OCI-LY1 (cell line): ENCODE measurements at regions not wholly inside any gene's neighbourhood (a gene's known extent, or its start where the extent isn't known, plus 50 kb on each side); places are given as distances from the start of the nearest gene placed in this dataset.

ENCODE experiments used
- H2AFZ ChIP-seq: fragments of 200-600 bp; sonication (generic), shearing (Covaris generic); 2 replicates; pipeline ENCODE4 v1.6.0; 2014; ENCODE audit warnings: antibody characterized with exemption, mild to moderate bottlenecking, low read length
- H3F3A ChIP-seq: fragments of 200-600 bp; sonication (generic), shearing (Covaris generic); 2 replicates; pipeline ENCODE4 v1.6.0; 2014; ENCODE audit warnings: mild to moderate bottlenecking, antibody characterized with exemption, low read length, moderate library complexity; ENCODE audit not compliant: insufficient read depth
- H3K27ac ChIP-seq: fragments of 200-600 bp; sonication (generic); 2 replicates; pipeline ENCODE4 v1.5.1; 2014; ENCODE audit warnings: low read length, mixed run types, mild to moderate bottlenecking, low read depth; ENCODE audit not compliant: poor library complexity, severe bottlenecking
- H3K27me3 ChIP-seq: fragments of 200-600 bp; sonication (generic); 2 replicates; pipeline ENCODE4 v1.6.0; 2014; ENCODE audit warnings: antibody characterized with exemption, mild to moderate bottlenecking, low read length, moderate library complexity; ENCODE audit not compliant: insufficient read depth
- H3K36me3 ChIP-seq: fragments of 200-600 bp; sonication (generic); 2 replicates; pipeline ENCODE4 v1.6.1; 2014; ENCODE audit warnings: mild to moderate bottlenecking, antibody characterized with exemption, low read length, moderate library complexity, mixed read lengths; ENCODE audit not compliant: insufficient read depth
- H3K4me1 ChIP-seq: fragments of 200-600 bp; sonication (generic); 2 replicates; pipeline ENCODE4 v1.5.1; 2014; ENCODE audit warnings: mild to moderate bottlenecking, low read length, moderate library complexity; ENCODE audit not compliant: insufficient read depth, severe bottlenecking
- H3K4me2 ChIP-seq: fragments of 200-600 bp; sonication (generic), shearing (Covaris generic); 2 replicates; pipeline ENCODE4 v1.6.1; 2014; ENCODE audit warnings: low read length
- H3K4me3 ChIP-seq: fragments of 200-600 bp; sonication (generic); 2 replicates; pipeline ENCODE4 v1.5.1; 2014; ENCODE audit warnings: low read length, low read depth, mild to moderate bottlenecking, mixed read lengths; ENCODE audit not compliant: poor library complexity, severe bottlenecking
- H3K79me2 ChIP-seq: fragments of 200-600 bp; shearing (Covaris generic); 2 replicates; pipeline ENCODE4 v1.6.1; 2016; ENCODE audit warnings: mixed run types, low read length, mixed read lengths; ENCODE audit not compliant: insufficient read depth
- H3K9ac ChIP-seq: fragments of 200-600 bp; sonication (generic), shearing (Covaris generic); 2 replicates; pipeline ENCODE4 v1.6.1; 2014; ENCODE audit warnings: mild to moderate bottlenecking, low read length, mixed read lengths
- H3K9me2 ChIP-seq: fragments of 200-600 bp; sonication (generic), shearing (Covaris generic); 2 replicates; pipeline ENCODE4 v1.6.1; 2014; ENCODE audit warnings: low read depth, mild to moderate bottlenecking, low read length, mixed read lengths
- H3K9me3 ChIP-seq: fragments of 200-600 bp; shearing (Covaris generic); 2 replicates; pipeline ENCODE4 v1.6.1; 2014; ENCODE audit warnings: low read length, mixed read lengths
- H4K20me1 ChIP-seq: fragments of 200-600 bp; sonication (generic), shearing (Covaris generic); 2 replicates; pipeline ENCODE4 v1.6.0; 2016; ENCODE audit warnings: mild to moderate bottlenecking, low read length; ENCODE audit not compliant: insufficient read depth
- EZH2 ChIP-seq: fragments of 200-600 bp; sonication (generic), shearing (Covaris generic); IDR thresholded peaks from 2 replicates; pipeline ENCODE4 v1.8.0; 2017; ENCODE audit warnings: borderline replicate concordance, mixed run types, mild to moderate bottlenecking, antibody characterized with exemption, low read length, moderate library complexity, mixed read lengths
- TF ChIP-seq, protein P1 (sequence below): fragments of 200-600 bp; sonication (generic), shearing (Covaris generic); IDR thresholded peaks from 2 replicates; pipeline ENCODE4 v1.5.1; 2017; ENCODE audit warnings: mild to moderate bottlenecking, antibody characterized with exemption, low read length, moderate library complexity, mixed read lengths

DNA sequence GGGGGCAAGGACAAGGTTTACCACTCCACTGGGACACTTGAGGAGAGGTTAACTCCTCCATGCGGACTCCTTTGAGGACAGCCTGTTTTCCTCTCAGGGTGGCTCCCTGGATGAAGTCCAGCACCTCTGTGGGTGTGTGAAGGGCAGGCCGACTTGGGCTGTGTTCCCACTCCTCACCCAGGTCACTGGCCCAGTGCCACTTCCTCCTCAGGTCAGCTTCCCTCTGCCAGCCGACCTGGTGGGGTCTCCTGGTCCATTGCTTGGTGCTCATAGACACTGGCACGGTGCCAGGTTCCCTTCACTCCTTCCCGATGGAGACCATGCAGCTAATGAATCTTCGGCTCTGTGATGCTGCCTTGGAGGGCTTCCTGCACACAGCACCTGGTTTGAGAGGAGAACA is 146.4 kb upstream of the RTL1 start:
- no peaks in the 10 kb centered on the region for H3F3A ChIP-seq
- H3K4me3 ChIP-seq = no peak overlapping the region
- no peaks in the 10 kb centered on the region for H3K79me2 ChIP-seq
- H4K20me1 ChIP-seq = no peaks in the 10 kb centered on the region
- H3K4me2 ChIP-seq = no peak overlapping the region
- H3K36me3 ChIP-seq = no peaks in the 10 kb centered on the region
- H3K9me3 ChIP-seq = no peaks in the 10 kb centered on the region
- no peak overlapping the region for H3K9ac ChIP-seq
- H2AFZ ChIP-seq = no peak overlapping the region
- no peaks in the 10 kb centered on the region for H3K4me1 ChIP-seq
- no peaks in the 10 kb centered on the region for H3K9me2 ChIP-seq
- H3K27me3 ChIP-seq = no peaks in the 10 kb centered on the region
- no peak for TF ChIP-seq EZH2
- TF ChIP-seq, protein P1, sequence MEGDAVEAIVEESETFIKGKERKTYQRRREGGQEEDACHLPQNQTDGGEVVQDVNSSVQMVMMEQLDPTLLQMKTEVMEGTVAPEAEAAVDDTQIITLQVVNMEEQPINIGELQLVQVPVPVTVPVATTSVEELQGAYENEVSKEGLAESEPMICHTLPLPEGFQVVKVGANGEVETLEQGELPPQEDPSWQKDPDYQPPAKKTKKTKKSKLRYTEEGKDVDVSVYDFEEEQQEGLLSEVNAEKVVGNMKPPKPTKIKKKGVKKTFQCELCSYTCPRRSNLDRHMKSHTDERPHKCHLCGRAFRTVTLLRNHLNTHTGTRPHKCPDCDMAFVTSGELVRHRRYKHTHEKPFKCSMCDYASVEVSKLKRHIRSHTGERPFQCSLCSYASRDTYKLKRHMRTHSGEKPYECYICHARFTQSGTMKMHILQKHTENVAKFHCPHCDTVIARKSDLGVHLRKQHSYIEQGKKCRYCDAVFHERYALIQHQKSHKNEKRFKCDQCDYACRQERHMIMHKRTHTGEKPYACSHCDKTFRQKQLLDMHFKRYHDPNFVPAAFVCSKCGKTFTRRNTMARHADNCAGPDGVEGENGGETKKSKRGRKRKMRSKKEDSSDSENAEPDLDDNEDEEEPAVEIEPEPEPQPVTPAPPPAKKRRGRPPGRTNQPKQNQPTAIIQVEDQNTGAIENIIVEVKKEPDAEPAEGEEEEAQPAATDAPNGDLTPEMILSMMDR = no peak
- H3K27ac ChIP-seq = no peak overlapping the region

- H3F3A ChIP-seq = no peaks in the 10 kb centered on the region
- no peak for TF ChIP-seq EZH2
- TF ChIP-seq, protein P1 = no peak
- H3K79me2 ChIP-seq = no peaks in the 10 kb centered on the region
- H2AFZ ChIP-seq = no peak overlapping the region
- H3K9me2 ChIP-seq = no peaks in the 10 kb centered on the region
- H3K27me3 ChIP-seq = no peaks in the 10 kb centered on the region; the same call in 1 of the 2 replicates
- no peaks in the 10 kb centered on the region for H3K36me3 ChIP-seq
- H3K27ac ChIP-seq = no peak overlapping the region
- no peak overlapping the region for H3K4me2 ChIP-seq
- H3K4me3 ChIP-seq = no peak overlapping the region
- no peak overlapping the region for H3K9ac ChIP-seq
- H4K20me1 ChIP-seq = no peaks in the 10 kb centered on the region
- H3K9me3 ChIP-seq = no peaks in the 10 kb centered on the region
- H3K4me1 ChIP-seq = no peaks in the 10 kb centered on the region
Measured at GRCh38 chr14:101050901-101051490, 147.5 kb upstream of the RTL1 start.

GRCh38 chr14:101054671-101055070 is 151.1 kb upstream of the RTL1 start:
- no peak overlapping the region for H3K27ac ChIP-seq
- no peaks in the 10 kb centered on the region for H3K79me2 ChIP-seq
- no peak for TF ChIP-seq EZH2
- TF ChIP-seq, protein P1 = no peak
- H3K27me3 ChIP-seq = no peaks in the 10 kb centered on the region; the same call in 1 of the 2 replicates
- no peaks in the 10 kb centered on the region for H3K4me1 ChIP-seq
- H3K36me3 ChIP-seq = no peaks in the 10 kb centered on the region
- H4K20me1 ChIP-seq = no peaks in the 10 kb centered on the region
- no peak overlapping the region for H2AFZ ChIP-seq
- H3F3A ChIP-seq = no peaks in the 10 kb centered on the region
- H3K9ac ChIP-seq = no peak overlapping the region
- peaks cover 4% of the 10 kb centered on the region for H3K9me3 ChIP-seq
- no peak overlapping the region for H3K4me3 ChIP-seq
- no peak overlapping the region for H3K4me2 ChIP-seq
- no peaks in the 10 kb centered on the region for H3K9me2 ChIP-seq
